HTR-8/SVneo (cell line): ENCODE measurements at regions not wholly inside any gene's neighbourhood (a gene's known extent, or its start where the extent isn't known, plus 50 kb on each side); places are given as distances from the start of the nearest gene placed in this dataset.
A peak's percentile ranks its signal among the peaks of the same experiment; 100 is the strongest.
"Not testable (repeated sequence)": the region's sequence is repeated elsewhere in the genome, so short reads cannot be mapped to it uniquely, and the experiment has no call there.

Source experiments
- DNase-seq: peaks from one replicate; pipeline ENCODE4 v3.0.0; 2011; ENCODE audit warnings: low spot score, mixed read lengths; ENCODE audit not compliant: insufficient read length
- FAIRE-seq: peaks from 2 replicates; lab custom pipeline; 2011; peaks lifted over from hg19 to GRCh38; lab: Jason Lieb, UNC

DNA sequence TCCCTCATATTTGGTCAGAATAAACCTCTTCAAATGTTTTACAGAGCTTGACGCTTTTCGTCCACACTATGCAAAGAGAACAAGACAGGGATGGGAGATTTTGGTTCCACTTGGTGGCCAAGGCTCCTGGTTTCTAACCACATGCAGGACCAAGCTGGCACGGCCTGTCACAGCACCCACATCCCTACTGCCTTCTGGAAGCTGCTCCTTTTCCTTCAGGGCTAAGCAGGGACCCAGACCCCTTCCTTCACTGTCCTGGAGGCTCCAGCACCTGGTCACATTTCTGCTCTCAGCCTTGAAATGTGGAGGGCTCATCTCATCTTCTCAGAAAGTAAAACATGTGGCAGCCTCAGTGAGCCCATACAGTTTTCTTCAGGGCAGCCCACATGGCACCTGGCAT lies 50.4 kb upstream of the ARHGEF7 start:
- no peak for FAIRE-seq
- no peak for DNase-seq

DNA sequence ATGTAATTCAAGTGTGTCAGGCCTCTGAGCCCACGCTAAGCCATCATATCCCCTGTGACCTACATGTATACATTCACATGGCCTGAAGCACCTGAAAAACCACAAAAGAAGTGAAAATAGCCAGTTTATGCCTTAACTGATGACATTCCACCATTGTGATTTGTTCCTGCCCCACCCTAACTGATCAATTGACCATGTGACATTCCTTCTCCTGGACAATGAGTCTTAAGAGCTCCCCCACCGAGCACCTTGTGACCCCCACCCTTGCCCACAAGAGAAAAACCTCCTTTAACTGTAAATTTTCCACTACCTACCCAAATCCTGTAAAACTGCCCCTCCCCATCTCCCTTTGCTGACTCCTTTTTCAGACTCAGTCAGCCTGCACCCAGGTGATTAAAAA lies 52.1 kb upstream of the ARHGEF7 start:
- FAIRE-seq (no peak), DNase-seq (no peak)

DNA sequence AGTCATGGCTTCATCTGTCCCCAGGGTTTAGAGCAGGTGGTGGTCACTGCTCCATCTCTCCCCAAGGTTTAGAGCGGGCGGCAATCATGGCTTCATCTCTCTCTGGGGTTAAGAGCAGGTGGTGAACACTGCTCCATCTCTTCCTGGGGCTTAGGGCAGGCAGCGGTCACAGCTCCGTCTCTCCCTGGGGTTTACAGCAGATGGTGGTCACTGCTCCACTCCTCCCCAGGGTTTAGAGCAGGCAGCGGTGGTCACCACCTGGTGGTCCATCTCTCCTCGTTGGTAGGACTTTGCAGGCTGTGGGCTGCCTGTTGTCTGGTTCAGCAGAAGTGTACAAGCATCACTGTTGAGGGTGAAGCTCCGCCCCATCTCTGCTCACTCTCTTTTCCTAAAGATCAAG lies 52.8 kb upstream of the ARHGEF7 start:
- DNase-seq (no peak), FAIRE-seq (no peak)

GRCh38 chr13:111061358-111062045 lies 53.6 kb upstream of the ARHGEF7 start:
- DNase-seq (no peak), FAIRE-seq (no peak)

GRCh38 chr13:111060237-111060919 lies 54.7 kb upstream of the ARHGEF7 start:
- FAIRE-seq = no peak
- no peak for DNase-seq

GRCh38 chr13:111058796-111059506 lies 56.2 kb upstream of the ARHGEF7 start:
- DNase-seq (no peak), FAIRE-seq (no peak)

DNA sequence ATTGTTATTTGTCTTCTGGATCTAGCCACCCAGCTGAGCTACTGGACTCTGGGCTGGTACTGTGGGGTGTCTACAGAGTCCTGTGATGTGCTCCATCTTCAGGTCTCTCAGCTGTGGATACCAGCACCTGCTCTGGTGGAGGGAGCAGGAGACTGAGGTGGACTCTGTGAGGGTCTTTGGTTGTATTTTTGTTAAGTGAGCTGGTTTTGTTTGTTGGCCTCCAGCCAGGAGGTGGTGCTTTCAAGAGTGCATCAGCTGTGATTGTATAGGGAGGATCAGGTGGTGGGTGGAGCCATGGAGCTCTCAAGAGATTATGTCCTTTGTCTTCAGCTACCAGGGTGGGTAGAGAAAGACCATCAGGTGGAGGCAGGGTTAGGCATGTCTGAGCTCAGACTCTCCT lies 56.8 kb upstream of the ARHGEF7 start:
- FAIRE-seq, DNase-seq: not testable (repeated sequence)

DNA sequence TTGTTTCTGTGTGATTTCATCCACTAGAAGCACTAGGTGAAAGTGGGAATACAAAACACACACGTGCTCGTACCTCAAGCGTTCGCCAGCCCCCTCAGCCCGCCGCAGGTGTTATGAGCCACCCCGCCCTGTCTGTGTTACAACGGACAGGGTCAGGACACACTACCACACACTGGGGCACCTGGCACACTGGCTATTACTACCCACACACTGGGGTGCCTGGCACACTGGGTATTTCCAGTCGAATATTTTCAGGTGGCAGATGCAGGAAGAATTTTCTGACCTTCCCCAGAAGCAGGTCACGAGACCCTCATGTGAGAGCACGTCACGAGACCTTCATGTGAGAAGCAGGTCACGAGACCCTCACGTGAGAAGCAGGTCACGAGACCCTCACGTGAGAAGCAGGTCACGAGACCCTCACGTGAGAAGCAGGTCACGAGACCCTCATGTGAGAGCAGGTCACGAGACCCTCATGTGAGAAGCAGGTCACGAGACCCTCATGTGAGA lies 63.3 kb upstream of the ARHGEF7 start:
- FAIRE-seq, DNase-seq: not testable (repeated sequence)

DNA sequence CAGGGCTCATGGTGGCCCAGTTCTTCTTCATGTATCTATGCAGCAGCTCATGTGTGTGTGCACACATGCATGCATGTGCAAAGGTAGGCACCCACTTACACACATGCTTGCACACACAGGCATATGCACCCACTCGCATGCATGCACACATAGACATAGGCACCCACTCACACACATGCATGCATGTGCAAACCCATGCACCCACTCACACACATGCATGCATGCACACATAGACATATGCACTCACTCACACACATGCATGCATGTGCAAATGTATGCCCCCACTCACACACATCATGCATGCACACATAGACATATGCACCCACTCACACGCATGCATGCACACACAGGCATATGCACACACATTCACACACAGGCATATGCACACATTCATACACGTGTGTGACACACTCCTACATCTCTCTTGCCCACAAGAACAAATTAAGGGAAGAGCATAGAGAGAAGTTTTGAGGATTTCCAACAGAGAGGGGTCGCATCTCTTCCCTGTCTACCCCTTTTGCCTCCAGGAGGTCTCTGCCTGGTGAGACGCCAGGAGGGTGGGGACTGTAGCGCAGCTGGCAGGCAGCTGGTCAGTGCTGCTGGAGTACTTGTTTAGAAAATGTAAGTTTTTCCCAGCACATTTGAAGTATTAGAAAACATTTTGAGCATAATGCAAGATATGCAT lies 63.9 kb upstream of the ARHGEF7 start:
- no peak for DNase-seq
- FAIRE-seq = peak; percentile 64

- FAIRE-seq (no peak), DNase-seq (no peak)
Measured at GRCh38 chr13:111050539-111050879, 64.6 kb upstream of the ARHGEF7 start.

- no peak for FAIRE-seq
- DNase-seq = no peak
Measured at GRCh38 chr13:111049791-111050538, 65.1 kb upstream of the ARHGEF7 start.

- no peak for FAIRE-seq
Measured at GRCh38 chr13:111048387-111048786, 66.7 kb upstream of the ARHGEF7 start.

GRCh38 chr13:111047326-111047725 lies 67.8 kb upstream of the ARHGEF7 start:
- DNase-seq (no peak), FAIRE-seq (no peak)

More at GRCh38 chr13:111048387-111048786, 66.7 kb upstream of the ARHGEF7 start:
- no peak for DNase-seq

DNA sequence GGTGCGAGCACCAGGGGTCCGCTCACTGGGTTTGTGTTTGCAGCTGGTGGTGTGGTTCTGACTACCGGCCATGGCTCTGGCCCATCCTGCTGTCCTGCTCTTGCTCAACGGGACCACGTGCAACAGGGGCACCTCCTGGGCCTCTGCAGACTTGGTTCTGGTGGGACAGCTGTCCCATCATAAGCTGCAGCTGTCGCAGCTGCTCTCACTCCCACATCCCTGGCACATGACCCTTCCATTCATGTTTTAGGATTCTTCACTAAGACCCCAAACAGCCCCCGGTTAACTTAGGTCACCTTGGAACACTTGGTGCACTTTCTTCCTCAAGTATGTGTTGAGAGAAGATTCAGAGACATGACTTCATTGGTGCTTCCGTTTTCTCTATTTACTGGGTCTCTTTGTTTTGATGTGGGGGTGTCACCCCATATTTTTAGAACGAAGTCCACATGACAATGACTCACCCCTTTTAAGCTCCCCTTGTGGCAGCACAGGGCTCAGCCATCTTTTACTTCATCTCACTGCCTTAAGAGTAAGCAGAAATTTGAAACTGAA lies 68.4 kb upstream of the ARHGEF7 start:
- FAIRE-seq = no peak

GRCh38 chr13:111045170-111045569 lies 69.9 kb upstream of the ARHGEF7 start:
- no peak for FAIRE-seq
- DNase-seq = no peak

More for the DNA sequence above, 68.4 kb upstream of the ARHGEF7 start:
- DNase-seq = no peak

DNA sequence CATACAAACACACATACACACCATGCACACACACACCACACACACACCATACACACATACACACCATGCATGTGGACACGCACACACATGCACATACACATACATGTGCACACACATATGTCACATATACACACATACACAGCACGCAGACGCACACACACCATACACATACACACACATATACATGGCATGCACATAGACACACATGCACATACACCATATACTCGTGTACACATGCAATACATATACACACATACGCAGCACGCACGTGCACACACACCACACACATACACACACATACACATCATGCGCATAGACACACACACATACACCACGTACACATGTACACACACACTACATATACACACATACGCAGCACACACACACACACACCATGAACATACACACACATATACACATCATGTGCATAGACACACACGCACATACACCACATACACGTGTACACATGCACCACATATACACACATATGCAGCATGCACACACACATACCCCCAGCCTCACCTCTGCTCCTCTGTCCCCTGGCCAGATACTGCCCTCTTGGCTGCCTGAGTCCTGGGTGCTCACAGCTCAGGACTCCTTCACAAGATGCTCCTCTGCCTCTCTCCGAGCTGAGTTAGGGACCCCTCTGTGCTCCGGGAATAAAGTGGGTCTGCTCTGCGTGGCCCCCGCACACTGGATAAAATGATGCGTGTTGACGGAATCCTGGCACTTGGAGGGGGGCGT lies 70.9 kb upstream of the ARHGEF7 start:
- DNase-seq (no peak), FAIRE-seq (peak; percentile 99)

GRCh38 chr13:111043575-111043982 lies 71.5 kb upstream of the ARHGEF7 start:
- FAIRE-seq = no peak
- no peak for DNase-seq

GRCh38 chr13:111042661-111043226 lies 72.4 kb upstream of the ARHGEF7 start:
- no peak for FAIRE-seq
- DNase-seq = no peak

GRCh38 chr13:111040830-111041229 lies 74.3 kb upstream of the ARHGEF7 start:
- no peak for FAIRE-seq
- no peak for DNase-seq
